Astrocyte (in vitro differentiated cells and primary cell): ENCODE measurements at regions not wholly inside any gene's neighbourhood (a gene's known extent, or its start where the extent isn't known, plus 50 kb on each side); places are given as distances from the start of the nearest gene placed in this dataset.

Experiments
- DNase-seq: peaks from one replicate; pipeline ENCODE4 v3.0.0-alpha.2; 2010; ENCODE audit warnings: low read depth
- FAIRE-seq: peaks from 2 replicates; lab custom pipeline; 2011; peaks lifted over from hg19 to GRCh38; lab: Jason Lieb, UNC
- H2AFZ ChIP-seq: 2 replicates; pipeline ENCODE4 v1.6.0; 2012; ENCODE audit warnings: low read depth, low read length, inconsistent platforms
- H3K27ac ChIP-seq: 2 replicates; pipeline ENCODE4 v1.5.1; 2011; ENCODE audit warnings: low read depth, low read length, inconsistent platforms
- H3K27me3 ChIP-seq: 2 replicates; pipeline ENCODE4 v1.6.0; 2011; ENCODE audit warnings: low read length, inconsistent platforms; ENCODE audit not compliant: insufficient read depth
- H3K36me3 ChIP-seq: 2 replicates; pipeline ENCODE4 v1.5.1; 2011; ENCODE audit warnings: low read length, inconsistent platforms; ENCODE audit not compliant: insufficient read depth
- H3K4me1 ChIP-seq: 2 replicates; pipeline ENCODE4 v1.5.1; 2011; ENCODE audit warnings: low read length, inconsistent platforms; ENCODE audit not compliant: insufficient read depth
- H3K4me2 ChIP-seq: 2 replicates; pipeline ENCODE4 v1.6.0; 2012; ENCODE audit warnings: low read length, inconsistent platforms
- H3K4me3 ChIP-seq: 2 replicates; pipeline ENCODE4 v1.5.1; 2011; ENCODE audit warnings: low read depth, mild to moderate bottlenecking, low read length, inconsistent platforms; ENCODE audit not compliant: insufficient read depth
- H3K79me2 ChIP-seq: 2 replicates; pipeline ENCODE4 v1.6.0; 2012; ENCODE audit warnings: mild to moderate bottlenecking, low read length, inconsistent platforms; ENCODE audit not compliant: insufficient read depth
- H3K9ac ChIP-seq: 2 replicates; pipeline ENCODE4 v1.6.0; 2012; ENCODE audit warnings: mild to moderate bottlenecking, low read length, inconsistent platforms
- H3K9me3 ChIP-seq: 2 replicates; pipeline ENCODE4 v1.5.1; 2012; ENCODE audit warnings: low read depth, mild to moderate bottlenecking, low read length, inconsistent platforms; ENCODE audit not compliant: insufficient read depth
- H4K20me1 ChIP-seq: 2 replicates; pipeline ENCODE4 v1.6.0; 2012; ENCODE audit warnings: low read length, inconsistent platforms; ENCODE audit not compliant: insufficient read depth
- H3K27ac Mint-ChIP-seq: one replicate; pipeline ENCODE4 v1.8.0; 2021; ENCODE audit warnings: mild to moderate bottlenecking, mixed read lengths; ENCODE audit not compliant: unreplicated experiment
- H3K27me3 Mint-ChIP-seq: one replicate; pipeline ENCODE4 v1.8.0; 2021; ENCODE audit warnings: low read depth, mixed read lengths; ENCODE audit not compliant: unreplicated experiment
- H3K36me3 Mint-ChIP-seq: one replicate; pipeline ENCODE4 v1.8.0; 2021; ENCODE audit warnings: low read depth, mixed read lengths; ENCODE audit not compliant: unreplicated experiment
- H3K4me1 Mint-ChIP-seq: one replicate; pipeline ENCODE4 v1.8.0; 2021; ENCODE audit warnings: low read depth, mixed read lengths; ENCODE audit not compliant: unreplicated experiment
- H3K4me3 Mint-ChIP-seq: one replicate; pipeline ENCODE4 v1.8.0; 2021; ENCODE audit warnings: mild to moderate bottlenecking, moderate library complexity, mixed read lengths; ENCODE audit not compliant: unreplicated experiment
- H3K9me3 Mint-ChIP-seq: one replicate; pipeline ENCODE4 v1.8.0; 2021; ENCODE audit warnings: mild to moderate bottlenecking, mixed read lengths; ENCODE audit not compliant: unreplicated experiment
- EZH2 ChIP-seq: IDR thresholded peaks from 2 replicates; pipeline ENCODE4 v1.6.1; 2012; ENCODE audit warnings: mild to moderate bottlenecking, low read length, inconsistent platforms; ENCODE audit not compliant: insufficient read depth
- TF ChIP-seq, protein P1 (sequence below): IDR thresholded peaks from 2 replicates; pipeline ENCODE4 v1.5.1; 2011; ENCODE audit warnings: low read depth, mild to moderate bottlenecking, inconsistent platforms, low read length, moderate library complexity; ENCODE audit not compliant: insufficient read depth

DNA sequence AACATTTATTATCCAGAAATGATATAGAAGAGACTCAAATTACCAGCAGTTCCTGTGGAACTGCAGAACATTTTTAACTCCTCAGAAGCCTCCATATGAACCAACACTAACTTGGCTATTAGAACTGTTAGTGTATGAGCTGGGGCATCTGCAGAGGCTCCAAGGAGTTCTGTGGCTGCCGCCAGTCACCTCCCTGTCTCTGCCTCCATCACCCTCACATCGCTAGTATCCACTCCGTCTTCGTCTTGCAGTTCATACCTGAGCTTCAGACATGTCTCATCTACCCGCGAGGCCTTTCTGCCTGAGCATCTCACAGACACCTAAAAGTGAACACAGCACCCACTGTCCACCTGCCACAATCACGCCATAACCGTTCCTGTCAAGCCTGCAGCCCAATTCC lies 89.5 kb upstream of the CST7 start:
- Histone ChIP-seq H3K27me3 (no peaks in the 10 kb centered on the region), H3K9ac (no peak overlapping the region), H2AFZ (no peak overlapping the region), H3K79me2 (no peaks in the 10 kb centered on the region), H4K20me1 (no peaks in the 10 kb centered on the region), H3K4me3 (no peak overlapping the region), H3K9me3 (peaks cover 2% of the 10 kb centered on the region), H3K4me2 (no peak overlapping the region), H3K27ac (no peak overlapping the region), H3K36me3 (no peaks in the 10 kb centered on the region), H3K4me1 (no peaks in the 10 kb centered on the region)
- Mint-ChIP-seq H3K9me3 (peaks cover 28% of the 10 kb centered on the region), H3K27me3 (peaks cover 15% of the 10 kb centered on the region), H3K36me3 (no peaks in the 10 kb centered on the region), H3K27ac (no peak overlapping the region), H3K4me1 (no peaks in the 10 kb centered on the region), H3K4me3 (no peak overlapping the region)
- DNase-seq (no peak), FAIRE-seq (no peak)
- TF ChIP-seq EZH2: no peak
- TF ChIP-seq, protein P1, sequence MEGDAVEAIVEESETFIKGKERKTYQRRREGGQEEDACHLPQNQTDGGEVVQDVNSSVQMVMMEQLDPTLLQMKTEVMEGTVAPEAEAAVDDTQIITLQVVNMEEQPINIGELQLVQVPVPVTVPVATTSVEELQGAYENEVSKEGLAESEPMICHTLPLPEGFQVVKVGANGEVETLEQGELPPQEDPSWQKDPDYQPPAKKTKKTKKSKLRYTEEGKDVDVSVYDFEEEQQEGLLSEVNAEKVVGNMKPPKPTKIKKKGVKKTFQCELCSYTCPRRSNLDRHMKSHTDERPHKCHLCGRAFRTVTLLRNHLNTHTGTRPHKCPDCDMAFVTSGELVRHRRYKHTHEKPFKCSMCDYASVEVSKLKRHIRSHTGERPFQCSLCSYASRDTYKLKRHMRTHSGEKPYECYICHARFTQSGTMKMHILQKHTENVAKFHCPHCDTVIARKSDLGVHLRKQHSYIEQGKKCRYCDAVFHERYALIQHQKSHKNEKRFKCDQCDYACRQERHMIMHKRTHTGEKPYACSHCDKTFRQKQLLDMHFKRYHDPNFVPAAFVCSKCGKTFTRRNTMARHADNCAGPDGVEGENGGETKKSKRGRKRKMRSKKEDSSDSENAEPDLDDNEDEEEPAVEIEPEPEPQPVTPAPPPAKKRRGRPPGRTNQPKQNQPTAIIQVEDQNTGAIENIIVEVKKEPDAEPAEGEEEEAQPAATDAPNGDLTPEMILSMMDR: no peak

DNA sequence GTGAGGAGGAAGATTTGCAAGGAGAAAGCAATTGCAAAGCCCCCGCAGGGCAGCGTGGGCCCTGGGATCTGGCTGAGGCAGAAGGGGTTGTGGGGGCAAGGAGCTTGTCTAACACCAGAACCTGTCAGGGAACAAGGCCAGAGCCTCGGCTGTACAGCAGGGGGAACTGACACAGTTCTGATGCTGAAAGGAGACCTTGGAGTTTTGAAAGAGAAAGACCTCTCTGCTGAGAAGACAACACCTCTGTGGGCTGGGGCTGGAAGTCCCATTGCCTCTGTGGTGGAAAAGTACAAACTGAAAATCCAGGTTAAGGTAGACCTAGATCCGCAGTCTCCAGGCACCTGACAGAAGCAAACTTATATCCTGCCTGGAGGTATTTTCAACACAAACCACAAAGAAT lies 86.9 kb upstream of the CST7 start:
- no peak for FAIRE-seq
- Mint-ChIP-seq H3K27me3 (peaks cover 16% of the 10 kb centered on the region), H3K36me3 (no peaks in the 10 kb centered on the region), H3K4me3 (no peak overlapping the region), H3K9me3 (peaks cover 37% of the 10 kb centered on the region), H3K27ac (no peak overlapping the region), H3K4me1 (no peaks in the 10 kb centered on the region)
- no peak for TF ChIP-seq EZH2
- TF ChIP-seq, protein P1: no peak
- Histone ChIP-seq H3K9ac (no peak overlapping the region), H2AFZ (no peak overlapping the region), H3K4me3 (no peak overlapping the region), H3K4me1 (no peaks in the 10 kb centered on the region), H4K20me1 (no peaks in the 10 kb centered on the region), H3K27ac (no peak overlapping the region), H3K4me2 (no peak overlapping the region), H3K79me2 (no peaks in the 10 kb centered on the region), H3K27me3 (no peaks in the 10 kb centered on the region), H3K36me3 (no peaks in the 10 kb centered on the region), H3K9me3 (peaks cover 6% of the 10 kb centered on the region)
- no peak for DNase-seq

DNA sequence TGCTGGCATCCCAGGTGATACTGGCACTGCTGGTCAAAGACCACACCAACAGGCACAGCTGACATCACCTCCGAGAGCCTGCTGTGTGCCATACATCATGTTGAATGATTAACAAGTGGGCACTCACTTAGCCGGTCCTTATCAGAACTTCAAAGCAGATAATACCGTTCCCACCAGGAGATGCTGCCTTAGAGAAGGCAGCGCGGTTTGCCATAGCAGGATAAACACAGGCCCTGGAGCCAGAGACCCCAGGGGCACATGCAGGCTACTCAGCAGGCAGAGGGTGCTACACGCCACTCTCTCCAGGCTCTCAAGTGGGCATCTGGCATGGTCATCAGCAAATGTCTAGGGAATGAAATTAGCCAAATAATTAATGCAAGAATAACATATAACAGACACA lies 86.5 kb upstream of the CST7 start:
- H3K4me3 ChIP-seq: no peak overlapping the region
- H3K79me2 ChIP-seq: no peaks in the 10 kb centered on the region
- H2AFZ ChIP-seq: no peak overlapping the region
- H3K4me1 ChIP-seq: no peaks in the 10 kb centered on the region
- Mint-ChIP-seq H3K27ac (no peak overlapping the region), H3K36me3 (no peaks in the 10 kb centered on the region), H3K4me1 (no peaks in the 10 kb centered on the region), H3K27me3 (peaks cover 18% of the 10 kb centered on the region), H3K9me3 (peaks cover 33% of the 10 kb centered on the region), H3K4me3 (no peak overlapping the region)
- no peak overlapping the region for H3K27ac ChIP-seq
- TF ChIP-seq, protein P1: no peak
- no peak for TF ChIP-seq EZH2
- no peak overlapping the region for H3K9ac ChIP-seq
- no peak for DNase-seq
- H3K36me3 ChIP-seq: no peaks in the 10 kb centered on the region
- H4K20me1 ChIP-seq: no peaks in the 10 kb centered on the region
- H3K9me3 ChIP-seq: peaks cover 6% of the 10 kb centered on the region
- no peaks in the 10 kb centered on the region for H3K27me3 ChIP-seq
- no peak for FAIRE-seq
- no peak overlapping the region for H3K4me2 ChIP-seq
